HG03520 (cell line): ENCODE measurements at regions not wholly inside any gene's neighbourhood (a gene's known extent, or its start where the extent isn't known, plus 50 kb on each side); places are given as distances from the start of the nearest gene placed in this dataset.
"Not testable (repeated sequence)": the region's sequence is repeated elsewhere in the genome, so short reads cannot be mapped to it uniquely, and the experiment has no call there.

Experiments
- ATAC-seq: cut with Tn5 transposase; IDR thresholded peaks from one replicate; pipeline ENCODE4 v1.9.1; 2021; ENCODE audit warnings: mild to moderate bottlenecking, moderate library complexity; ENCODE audit not compliant: unreplicated experiment

GRCh38 chr11:41519696-41520095, 60.2 kb upstream of the LRRC4C start:
- ATAC-seq, result no peak

- ATAC-seq, result no peak
Measured at GRCh38 chr11:41522391-41522790, 62.9 kb upstream of the LRRC4C start.

GRCh38 chr11:41522899-41523672, 63.6 kb upstream of the LRRC4C start:
- no peak for ATAC-seq

- no peak for ATAC-seq
Measured at GRCh38 chr11:41527530-41527929, 68.1 kb upstream of the LRRC4C start.

- no peak for ATAC-seq
Measured at GRCh38 chr11:41532413-41532812, 73.0 kb upstream of the LRRC4C start.

GRCh38 chr11:41533761-41534160, 74.3 kb upstream of the LRRC4C start:
- no peak for ATAC-seq

- ATAC-seq, result no peak
Measured at GRCh38 chr11:41534391-41534790, 74.9 kb upstream of the LRRC4C start.

- no peak for ATAC-seq
Measured at GRCh38 chr11:41534861-41535260, 75.4 kb upstream of the LRRC4C start.

GRCh38 chr11:41536021-41536568, 76.6 kb upstream of the LRRC4C start:
- no peak for ATAC-seq

- not testable (repeated sequence) for ATAC-seq
Measured at GRCh38 chr11:41544902-41545301, 85.5 kb upstream of the LRRC4C start.

- ATAC-seq, result no peak
Measured at GRCh38 chr11:41578421-41579051, 119.1 kb upstream of the LRRC4C start.

- ATAC-seq, result no peak
Measured at GRCh38 chr11:41579546-41579945, 120.1 kb upstream of the LRRC4C start.

- ATAC-seq, result no peak
Measured at GRCh38 chr11:41609511-41609910, 150.1 kb upstream of the LRRC4C start.

GRCh38 chr11:41612415-41612814, 153.0 kb upstream of the LRRC4C start:
- ATAC-seq, result no peak

- no peak for ATAC-seq
Measured at GRCh38 chr11:41613326-41613725, 153.9 kb upstream of the LRRC4C start.

- ATAC-seq, result no peak
Measured at GRCh38 chr11:41622707-41623359, 163.4 kb upstream of the LRRC4C start.

GRCh38 chr11:41659985-41660384, 200.5 kb upstream of the LRRC4C start:
- ATAC-seq, result no peak

- ATAC-seq, result no peak
Measured at GRCh38 chr11:41660585-41660984, 201.1 kb upstream of the LRRC4C start.

GRCh38 chr11:41665441-41666360, 206.2 kb upstream of the LRRC4C start:
- ATAC-seq, result no peak

GRCh38 chr11:41666951-41667653, 207.7 kb upstream of the LRRC4C start:
- no peak for ATAC-seq
